GM12878 (cell line): ENCODE measurements at regions not wholly inside any gene's neighbourhood (a gene's known extent, or its start where the extent isn't known, plus 50 kb on each side); places are given as distances from the start of the nearest gene placed in this dataset.

Source experiments
- ATF7 ChIP-seq: fragments of 450-650 bp; IDR thresholded peaks from 2 replicates; pipeline ENCODE4 v1.6.1; 2016; ENCODE audit warnings: low read depth, mild to moderate bottlenecking
- BCL11A ChIP-seq: IDR thresholded peaks from 2 replicates; pipeline ENCODE4 v1.6.1; 2011; ENCODE audit warnings: low read depth, low read length
- BHLHE40 ChIP-seq, 2 experiments: fragments of 450-650 bp in 1 of 2; IDR thresholded peaks; 2 replicates each; pipeline ENCODE4 v1.6.1; 2011 to 2017; ENCODE audit warnings: low read depth in 2 of 2, borderline replicate concordance in 1 of 2, improper control_type of control experiment in 1 of 2, low read length in 1 of 2, mild to moderate bottlenecking in 1 of 2
- CBX5 ChIP-seq: sonication (generic); IDR thresholded peaks from 2 replicates; pipeline ENCODE4 v1.6.1; 2016; ENCODE audit warnings: low read depth, moderate library complexity, mild to moderate bottlenecking, inconsistent platforms
- CEBPZ ChIP-seq: fragments of 150-350 bp; IDR thresholded peaks from 2 replicates; pipeline ENCODE4 v1.6.1; 2016; ENCODE audit warnings: low read depth, low read length
- FOXM1 ChIP-seq: IDR thresholded peaks from 2 replicates; pipeline ENCODE4 v1.6.1; 2012; ENCODE audit warnings: low read depth, mild to moderate bottlenecking, inconsistent platforms, low read length, moderate library complexity
- GABPA ChIP-seq: IDR thresholded peaks from 2 replicates; pipeline ENCODE4 v1.6.1; 2014; ENCODE audit warnings: antibody characterized with exemption, low read depth, mild to moderate bottlenecking, inconsistent platforms
- IKZF2 ChIP-seq, 2 experiments: fragments of 450-650 bp; IDR thresholded peaks; 2 replicates each; pipeline ENCODE4 v1.6.1; 2017; ENCODE audit warnings: mild to moderate bottlenecking in 2 of 2, moderate library complexity in 2 of 2
- IRF4 ChIP-seq: IDR thresholded peaks from 2 replicates; pipeline ENCODE4 v1.6.1; 2011; ENCODE audit warnings: low read depth, low read length
- JUND ChIP-seq: IDR thresholded peaks from 2 replicates; pipeline ENCODE4 v1.6.1; 2012; ENCODE audit warnings: low read depth, mild to moderate bottlenecking, low read length, improper control_type of control experiment, moderate library complexity
- MLLT1 ChIP-seq: fragments of 450-650 bp; IDR thresholded peaks from 2 replicates; pipeline ENCODE4 v1.6.1; 2016; ENCODE audit warnings: mild to moderate bottlenecking
- MTA2 ChIP-seq: fragments of 450-650 bp; IDR thresholded peaks from 2 replicates; pipeline ENCODE4 v1.6.1; 2016; ENCODE audit warnings: low read depth, mild to moderate bottlenecking, moderate library complexity
- NRF1 ChIP-seq: conservative IDR thresholded peaks from 2 replicates; pipeline ENCODE4 v1.6.1; 2011; ENCODE audit warnings: mild to moderate bottlenecking, low read depth, low read length, improper control_type of control experiment
- PAX5 ChIP-seq: IDR thresholded peaks from 2 replicates; pipeline ENCODE4 v1.6.1; 2011; ENCODE audit warnings: low read depth, low read length, borderline replicate concordance
- SIN3A ChIP-seq: IDR thresholded peaks from 2 replicates; pipeline ENCODE4 v1.6.1; 2012; ENCODE audit warnings: low read depth, low read length, improper control_type of control experiment
- TCF12 ChIP-seq: IDR thresholded peaks from 2 replicates; pipeline ENCODE4 v1.6.1; 2011; ENCODE audit warnings: low read depth, mild to moderate bottlenecking, low read length
- TCF3 ChIP-seq: IDR thresholded peaks from 2 replicates; pipeline ENCODE4 v1.6.1; 2012; ENCODE audit warnings: low read depth, mild to moderate bottlenecking, low read length, borderline replicate concordance; ENCODE audit not compliant: insufficient read depth
- TCF7 ChIP-seq: IDR thresholded peaks from 2 replicates; pipeline ENCODE4 v1.6.1; 2014; ENCODE audit warnings: antibody characterized with exemption, borderline replicate concordance
- TF ChIP-seq, protein P1 (sequence below): IDR thresholded peaks from 2 replicates; pipeline ENCODE4 v1.6.1; 2012; ENCODE audit warnings: mild to moderate bottlenecking, low read depth, low read length
- TF ChIP-seq, protein P2 (sequence below): fragments of 450-650 bp; IDR thresholded peaks from 2 replicates; pipeline ENCODE4 v1.6.1; 2016; ENCODE audit warnings: mild to moderate bottlenecking

DNA sequence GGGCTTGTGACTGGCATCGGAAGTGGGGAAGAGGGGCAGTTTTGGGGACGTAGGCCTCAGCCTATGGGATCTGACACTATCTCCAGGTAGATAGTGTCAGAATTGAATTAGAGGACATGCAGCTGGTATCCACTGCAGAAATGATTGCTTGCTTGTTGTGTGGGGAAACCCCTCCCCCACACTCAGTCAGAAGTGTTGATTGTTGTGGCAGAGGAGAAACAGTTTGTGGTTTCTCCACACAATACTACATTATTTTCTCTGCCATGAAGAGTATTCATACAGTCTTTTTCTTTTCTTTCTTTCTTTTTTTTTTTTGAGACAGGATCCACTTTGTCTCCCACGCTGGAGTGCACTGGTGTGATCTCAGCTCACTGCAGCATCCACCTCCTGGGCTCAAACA lies 113.9 kb downstream of the ARRDC3 start (continued):
- TF ChIP-seq CEBPZ (no peak), FOXM1 (0 out of 2 replicates have a peak, but pooled peaks have one; percentile 43), TCF12 (peak; percentile 74; the same call in 1 of the 2 replicates), NRF1 (no peak), ATF7 (peak; percentile 56), IRF4 (0 out of 2 replicates have a peak, but pooled peaks have one; percentile 36), TCF3 (peak; percentile 43; the same call in 1 of the 2 replicates), GABPA (0 out of 2 replicates have a peak, but pooled peaks have one; percentile 9), SIN3A (no peak), CBX5 (0 out of 2 replicates have a peak, but pooled peaks have one; percentile 63), MTA2 (peak; percentile 82), PAX5 (peak; percentile 29; the same call in 1 of the 2 replicates), BHLHE40 (IDR thresholded peaks at IDR 0.05; ENCODE audit: borderline replicate concordance in 1 of 2, low read depth in 2 of 2, low read length in 1 of 2) (peak in 1 of 2 experiments; percentile 32; a peak in 1 of 4 replicates), JUND (no peak), MLLT1 (peak; percentile 78), IKZF2 (IDR thresholded peaks at IDR 0.05) (peak; percentile 69 to 78; a peak in 2 of 4 replicates), TCF7 (peak; percentile 74), BCL11A (0 out of 2 replicates have a peak, but pooled peaks have one; percentile 28)
- TF ChIP-seq, protein P1, sequence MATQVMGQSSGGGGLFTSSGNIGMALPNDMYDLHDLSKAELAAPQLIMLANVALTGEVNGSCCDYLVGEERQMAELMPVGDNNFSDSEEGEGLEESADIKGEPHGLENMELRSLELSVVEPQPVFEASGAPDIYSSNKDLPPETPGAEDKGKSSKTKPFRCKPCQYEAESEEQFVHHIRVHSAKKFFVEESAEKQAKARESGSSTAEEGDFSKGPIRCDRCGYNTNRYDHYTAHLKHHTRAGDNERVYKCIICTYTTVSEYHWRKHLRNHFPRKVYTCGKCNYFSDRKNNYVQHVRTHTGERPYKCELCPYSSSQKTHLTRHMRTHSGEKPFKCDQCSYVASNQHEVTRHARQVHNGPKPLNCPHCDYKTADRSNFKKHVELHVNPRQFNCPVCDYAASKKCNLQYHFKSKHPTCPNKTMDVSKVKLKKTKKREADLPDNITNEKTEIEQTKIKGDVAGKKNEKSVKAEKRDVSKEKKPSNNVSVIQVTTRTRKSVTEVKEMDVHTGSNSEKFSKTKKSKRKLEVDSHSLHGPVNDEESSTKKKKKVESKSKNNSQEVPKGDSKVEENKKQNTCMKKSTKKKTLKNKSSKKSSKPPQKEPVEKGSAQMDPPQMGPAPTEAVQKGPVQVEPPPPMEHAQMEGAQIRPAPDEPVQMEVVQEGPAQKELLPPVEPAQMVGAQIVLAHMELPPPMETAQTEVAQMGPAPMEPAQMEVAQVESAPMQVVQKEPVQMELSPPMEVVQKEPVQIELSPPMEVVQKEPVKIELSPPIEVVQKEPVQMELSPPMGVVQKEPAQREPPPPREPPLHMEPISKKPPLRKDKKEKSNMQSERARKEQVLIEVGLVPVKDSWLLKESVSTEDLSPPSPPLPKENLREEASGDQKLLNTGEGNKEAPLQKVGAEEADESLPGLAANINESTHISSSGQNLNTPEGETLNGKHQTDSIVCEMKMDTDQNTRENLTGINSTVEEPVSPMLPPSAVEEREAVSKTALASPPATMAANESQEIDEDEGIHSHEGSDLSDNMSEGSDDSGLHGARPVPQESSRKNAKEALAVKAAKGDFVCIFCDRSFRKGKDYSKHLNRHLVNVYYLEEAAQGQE = no peak
- TF ChIP-seq, protein P2, sequence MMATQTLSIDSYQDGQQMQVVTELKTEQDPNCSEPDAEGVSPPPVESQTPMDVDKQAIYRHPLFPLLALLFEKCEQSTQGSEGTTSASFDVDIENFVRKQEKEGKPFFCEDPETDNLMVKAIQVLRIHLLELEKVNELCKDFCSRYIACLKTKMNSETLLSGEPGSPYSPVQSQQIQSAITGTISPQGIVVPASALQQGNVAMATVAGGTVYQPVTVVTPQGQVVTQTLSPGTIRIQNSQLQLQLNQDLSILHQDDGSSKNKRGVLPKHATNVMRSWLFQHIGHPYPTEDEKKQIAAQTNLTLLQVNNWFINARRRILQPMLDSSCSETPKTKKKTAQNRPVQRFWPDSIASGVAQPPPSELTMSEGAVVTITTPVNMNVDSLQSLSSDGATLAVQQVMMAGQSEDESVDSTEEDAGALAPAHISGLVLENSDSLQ = peak; percentile 33
